Peyer's patch (tissue), 4 donors: ENCODE measurements at regions not wholly inside any gene's neighbourhood (a gene's known extent, or its start where the extent isn't known, plus 50 kb on each side); places are given as distances from the start of the nearest gene placed in this dataset.

ENCODE experiments used
- DNase-seq, 3 donors: peaks; one replicate each; pipeline ENCODE4 v3.0.0-alpha.2; 2017 to 2019
- H3K27ac ChIP-seq, 4 donors: fragments of 200-600 bp; sonication (generic); one replicate each; pipeline ENCODE4 v1.5.1; 2016 to 2019
- H3K27me3 ChIP-seq, 2 donors: fragments of 200-600 bp; sonication (generic); one replicate each; pipeline ENCODE4 v1.5.1; 2019
- H3K36me3 ChIP-seq, 3 donors: fragments of 200-600 bp; sonication (generic); one replicate each; pipeline ENCODE4 v1.5.1; 2016 to 2019
- H3K4me1 ChIP-seq, 4 donors: fragments of 200-600 bp; sonication (generic); one replicate each; pipeline ENCODE4 v1.5.1; 2016 to 2019
- H3K4me3 ChIP-seq, 4 donors: fragments of 200-600 bp; sonication (generic); 1 replicate in 3 of 4; 2 replicates in 1 of 4; pipeline ENCODE4 v1.5.1; 2016 to 2019; ENCODE audit warnings: mild to moderate bottlenecking in 1 of 4
- H3K9me3 ChIP-seq, 4 donors: fragments of 200-600 bp; sonication (generic); one replicate each; pipeline ENCODE4 v1.5.1; 2016 to 2019; ENCODE audit warnings: mild to moderate bottlenecking in 1 of 4
- CTCF ChIP-seq, 6 experiments: fragments of 450-650 bp in 4 of 6; fragments of 200-600 bp in 2 of 6; sonication (generic) in 1 of 6; IDR thresholded peaks; one replicate each; pipeline ENCODE4 v1.5.1; 2017 to 2019; ENCODE audit warnings: antibody characterized with exemption in 6 of 6, mild to moderate bottlenecking in 3 of 6, moderate library complexity in 1 of 6
- POLR2A ChIP-seq, 2 donors: fragments of 450-650 bp; IDR thresholded peaks; one replicate each; pipeline ENCODE4 v1.5.1; 2017; ENCODE audit warnings: antibody characterized with exemption in 2 of 2, mild to moderate bottlenecking in 2 of 2, moderate library complexity in 2 of 2

- H3K4me3 ChIP-seq, result no peak overlapping the region
- H3K36me3 ChIP-seq, result no peaks in the 10 kb centered on the region
- TF ChIP-seq CTCF (IDR thresholded peaks at IDR 0.05) (no peak), POLR2A (IDR thresholded peaks at IDR 0.05) (no peak)
- no peaks in the 10 kb centered on the region for H3K4me1 ChIP-seq
- no peak overlapping the region for H3K27ac ChIP-seq
- H3K27me3 ChIP-seq, result no peaks in the 10 kb centered on the region
- no peak for DNase-seq
- H3K9me3 ChIP-seq, result no peaks in the 10 kb centered on the region
Observed at GRCh38 chr18:69326094-69326493, 74.6 kb upstream of the DOK6 start.

- no peaks in the 10 kb centered on the region for H3K9me3 ChIP-seq
- no peaks in the 10 kb centered on the region for H3K4me1 ChIP-seq
- no peak overlapping the region for H3K4me3 ChIP-seq
- no peak for TF ChIP-seq CTCF (IDR thresholded peaks at IDR 0.05)
- no peak for TF ChIP-seq POLR2A (IDR thresholded peaks at IDR 0.05)
- no peaks in the 10 kb centered on the region for H3K36me3 ChIP-seq
- H3K27ac ChIP-seq, result no peak overlapping the region
- no peaks in the 10 kb centered on the region for H3K27me3 ChIP-seq
- DNase-seq, result peak in 1 of 3 donors; percentile 43
Observed at GRCh38 chr18:69328086-69328485, 72.6 kb upstream of the DOK6 start.

GRCh38 chr18:69330385-69331005 lies 70.2 kb upstream of the DOK6 start:
- Histone ChIP-seq H3K27ac (no peak overlapping the region), H3K4me1 (no peaks in the 10 kb centered on the region), H3K27me3 (no peaks in the 10 kb centered on the region), H3K9me3 (no peaks in the 10 kb centered on the region), H3K36me3 (no peaks in the 10 kb centered on the region), H3K4me3 (no peak overlapping the region)
- no peak for TF ChIP-seq POLR2A (IDR thresholded peaks at IDR 0.05)
- TF ChIP-seq CTCF (IDR thresholded peaks at IDR 0.05), result no peak
- no peak for DNase-seq

- TF ChIP-seq CTCF (IDR thresholded peaks at IDR 0.05), result no peak
- no peak for TF ChIP-seq POLR2A (IDR thresholded peaks at IDR 0.05)
- Histone ChIP-seq H3K27ac (no peak overlapping the region), H3K4me3 (no peak overlapping the region), H3K36me3 (no peaks in the 10 kb centered on the region), H3K27me3 (no peaks in the 10 kb centered on the region), H3K9me3 (no peaks in the 10 kb centered on the region), H3K4me1 (no peaks in the 10 kb centered on the region)
- no peak for DNase-seq
Observed at GRCh38 chr18:69349912-69350597, 50.6 kb upstream of the DOK6 start.
